ENCODE measurements at regions not wholly inside any gene's neighbourhood (a gene's known extent, or its start where the extent isn't known, plus 50 kb on each side); places are given as distances from the start of the nearest gene placed in this dataset.

GRCh38 chr18:2448565-2449151 lies 122.6 kb downstream of the METTL4 start:
- ATAC-seq (no peak), DNase-seq (no peak)
- Histone ChIP-seq H3K27ac (no peak overlapping the region), H3K4me3 (no peak overlapping the region), H3K27me3 (ENCODE audit: low read depth) (no peaks in the 10 kb centered on the region), H3K4me1 (no peaks in the 10 kb centered on the region), H3K36me3 (no peaks in the 10 kb centered on the region), H3K9me3 (no peaks in the 10 kb centered on the region)
- TF ChIP-seq CTCF (IDR thresholded peaks at IDR 0.05): no peak
- intact Hi-C loops (cut with DNase I): no loop called here

DNA sequence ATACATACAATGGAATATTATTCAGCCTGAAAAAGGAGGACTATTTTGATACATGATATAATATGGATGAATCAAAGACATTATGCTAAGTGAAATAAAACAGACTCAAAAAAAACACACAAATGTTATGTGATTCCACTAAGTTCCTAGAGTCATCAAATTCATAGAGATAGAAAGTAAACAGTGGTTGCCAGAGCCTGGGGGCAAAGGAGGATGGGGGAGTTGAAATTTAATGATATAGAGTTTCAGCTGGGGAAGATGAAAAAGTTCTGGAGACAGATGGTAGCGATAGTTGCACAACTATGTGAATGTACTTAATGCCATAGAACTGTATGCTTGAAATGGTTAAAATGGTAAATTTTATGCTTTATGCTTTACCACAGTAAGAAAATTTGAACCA lies 119.7 kb downstream of the METTL4 start:
- H3K27me3 ChIP-seq (ENCODE audit: low read depth): no peaks in the 10 kb centered on the region
- H3K9me3 ChIP-seq: no peaks in the 10 kb centered on the region
- H3K27ac ChIP-seq: no peak overlapping the region
- no peaks in the 10 kb centered on the region for H3K36me3 ChIP-seq
- ATAC-seq (no peak), DNase-seq (no peak)
- no peak overlapping the region for H3K4me3 ChIP-seq
- H3K4me1 ChIP-seq: no peaks in the 10 kb centered on the region
- no peak for TF ChIP-seq CTCF (IDR thresholded peaks at IDR 0.05)
- intact Hi-C loops (cut with DNase I): no loop called here

DNA sequence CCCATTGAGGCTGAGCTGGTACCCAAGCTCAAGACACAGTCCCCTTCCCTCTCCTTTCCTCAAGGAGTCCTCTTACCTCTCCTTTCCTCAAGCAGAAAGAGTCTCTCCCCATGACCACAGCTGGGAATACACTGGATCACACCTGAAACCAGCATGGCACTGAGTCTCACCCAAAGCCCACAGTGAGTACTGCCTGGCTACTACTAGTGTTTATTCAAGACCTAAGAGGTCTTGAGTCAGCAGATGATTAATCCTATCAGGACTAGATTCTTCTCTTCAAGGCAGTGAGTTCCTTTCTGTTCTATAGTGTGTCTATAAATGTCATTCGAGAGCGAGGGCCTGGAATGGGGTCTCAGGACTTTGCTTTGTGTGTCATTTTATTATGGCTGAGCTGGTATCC lies 111.4 kb downstream of the METTL4 start:
- no peak for DNase-seq
- no peak for ATAC-seq
- TF ChIP-seq CTCF (IDR thresholded peaks at IDR 0.05): no peak

GRCh38 chr18:2466978-2467377 lies 104.3 kb downstream of the METTL4 start:
- Histone ChIP-seq H3K4me1 (no peaks in the 10 kb centered on the region), H3K4me3 (no peak overlapping the region), H3K36me3 (no peaks in the 10 kb centered on the region), H3K27ac (no peak overlapping the region), H3K27me3 (ENCODE audit: low read depth) (peaks cover 4% of the 10 kb centered on the region), H3K9me3 (no peaks in the 10 kb centered on the region)
- no peak for TF ChIP-seq CTCF (IDR thresholded peaks at IDR 0.05)
- ATAC-seq (no peak), DNase-seq (no peak)
- intact Hi-C loops (cut with DNase I): no loop called here

More for the DNA sequence above, 111.4 kb downstream of the METTL4 start:
- intact Hi-C loops (cut with DNase I): no loop called here
- no peaks in the 10 kb centered on the region for H3K36me3 ChIP-seq
- no peaks in the 10 kb centered on the region for H3K9me3 ChIP-seq
- H3K27me3 ChIP-seq (ENCODE audit: low read depth): no peaks in the 10 kb centered on the region
- no peak overlapping the region for H3K27ac ChIP-seq
- no peaks in the 10 kb centered on the region for H3K4me1 ChIP-seq
- H3K4me3 ChIP-seq: no peak overlapping the region

DNA sequence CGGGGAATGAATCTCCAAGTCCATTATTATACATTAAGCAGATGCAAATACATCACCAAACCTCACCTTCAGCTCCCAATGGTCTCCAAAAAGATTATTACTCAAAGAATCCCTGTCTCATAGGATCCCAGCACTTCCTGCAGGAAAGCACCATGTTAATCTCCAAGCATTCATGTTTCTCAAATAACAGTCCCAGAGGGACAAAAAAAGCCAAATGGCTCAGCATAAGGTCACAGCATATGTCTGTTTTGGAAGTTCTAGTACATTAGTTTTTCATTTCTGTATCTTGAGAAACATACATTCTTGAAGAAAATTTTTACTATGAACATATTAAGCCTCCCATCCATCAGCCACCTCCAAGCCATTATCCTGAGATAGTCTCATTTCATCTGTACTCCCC lies 103.3 kb downstream of the METTL4 start:
- Histone ChIP-seq H3K4me1 (no peaks in the 10 kb centered on the region), H3K4me3 (no peak overlapping the region), H3K9me3 (no peaks in the 10 kb centered on the region), H3K27me3 (ENCODE audit: low read depth) (peaks cover 4% of the 10 kb centered on the region), H3K36me3 (no peaks in the 10 kb centered on the region), H3K27ac (no peak overlapping the region)
- TF ChIP-seq CTCF (IDR thresholded peaks at IDR 0.05): no peak
- DNase-seq (no peak), ATAC-seq (no peak)
- intact Hi-C loops (cut with DNase I): no loop called here

GRCh38 chr18:2471523-2471922 lies 99.8 kb downstream of the METTL4 start:
- Histone ChIP-seq H3K27me3 (ENCODE audit: low read depth) (no peaks in the 10 kb centered on the region), H3K4me3 (no peak overlapping the region), H3K9me3 (no peaks in the 10 kb centered on the region), H3K36me3 (no peaks in the 10 kb centered on the region), H3K4me1 (no peaks in the 10 kb centered on the region), H3K27ac (no peak overlapping the region)
- intact Hi-C loops (cut with DNase I): no loop called here
- TF ChIP-seq CTCF (IDR thresholded peaks at IDR 0.05): no peak
- no peak for ATAC-seq
- DNase-seq: no peak
